Loucy (cell line): ENCODE measurements at regions not wholly inside any gene's neighbourhood (a gene's known extent, or its start where the extent isn't known, plus 50 kb on each side); places are given as distances from the start of the nearest gene placed in this dataset.

Experiments
- CTCF ChIP-seq: fragments of 200-600 bp; sonication (generic); conservative IDR thresholded peaks from 2 replicates; pipeline ENCODE4 v1.5.1; 2014; ENCODE audit warnings: mild to moderate bottlenecking, antibody characterized with exemption, low read length
- EZH2phosphoT487 ChIP-seq: fragments of 200-600 bp; IDR thresholded peaks from 2 replicates; pipeline ENCODE4 v1.6.1; 2018; ENCODE audit warnings: antibody characterized with exemption, mild to moderate bottlenecking, moderate library complexity, borderline replicate concordance

DNA sequence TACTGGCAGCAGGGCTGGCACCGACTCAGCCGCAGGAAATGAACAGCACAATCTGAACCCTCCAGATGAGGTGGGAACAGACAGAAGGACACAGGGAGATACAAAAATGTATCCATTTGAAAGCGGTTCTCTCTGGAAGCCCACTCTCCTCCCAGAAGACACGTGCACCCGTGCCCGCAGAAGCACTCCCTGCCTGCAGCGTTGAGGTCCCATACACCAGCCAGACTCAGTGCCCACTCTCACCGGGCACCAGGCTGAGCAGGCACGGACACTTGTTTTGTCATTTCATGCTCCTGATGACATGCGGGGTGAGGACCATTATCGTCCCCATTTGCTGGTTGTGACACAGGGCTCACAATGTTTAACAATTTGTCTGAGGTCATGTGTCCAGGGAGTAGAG is 297.4 kb upstream of the TLE3 start:
- no peak for TF ChIP-seq CTCF
- no peak for TF ChIP-seq EZH2phosphoT487
